ENCODE measurements at regions not wholly inside any gene's neighbourhood (a gene's known extent, or its start where the extent isn't known, plus 50 kb on each side); places are given as distances from the start of the nearest gene placed in this dataset.

DNA sequence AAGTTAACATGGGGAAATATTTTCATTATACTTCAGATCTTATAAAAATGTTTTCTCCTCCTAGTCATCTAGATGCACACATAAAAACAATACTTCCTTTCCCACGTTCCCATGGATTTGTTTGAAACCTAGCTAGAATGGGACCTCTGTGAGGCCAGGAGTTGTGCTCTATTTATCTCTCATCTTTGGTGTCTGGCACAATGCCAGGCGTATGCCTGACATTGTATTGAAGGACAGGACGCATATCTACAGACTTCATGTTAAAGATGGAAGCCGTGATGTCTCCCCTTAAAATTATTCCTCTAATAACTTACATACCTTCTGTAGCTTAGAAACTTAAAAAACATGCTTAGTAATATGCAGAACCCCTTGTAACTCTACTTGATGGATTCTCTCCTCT is 394.5 kb upstream of the FAT1 start:
- TF ChIP-seq CTCF (IDR thresholded peaks at IDR 0.05; ENCODE audit: control extremely low read depth in 1 of 3, insufficient read depth in 1 of 3, low read depth in 1 of 3, low read length in 3 of 3) (no peak), RFX5 (IDR thresholded peaks at IDR 0.05; ENCODE audit: borderline replicate concordance, low read depth, low read length) (no peak), JUN (IDR thresholded peaks at IDR 0.05; ENCODE audit: low read depth, low read length) (no peak), RBBP5 (IDR thresholded peaks at IDR 0.05; ENCODE audit: borderline replicate concordance, low read depth, low read length) (no peak), ZNF274 (IDR thresholded peaks at IDR 0.05; ENCODE audit: borderline replicate concordance, extremely low read depth, low read length) (no peak), YY1 (IDR thresholded peaks at IDR 0.05; ENCODE audit: low read depth, low read length) (no peak), TEAD4 (IDR thresholded peaks at IDR 0.05; ENCODE audit: low read depth, low read length) (no peak), KDM5A (IDR thresholded peaks at IDR 0.05; ENCODE audit: low read length) (no peak), POLR2A (IDR thresholded peaks at IDR 0.05; ENCODE audit: control extremely low read depth in 1 of 2, low read depth in 2 of 2, low read length in 2 of 2) (no peak), SAP30 (IDR thresholded peaks at IDR 0.05; ENCODE audit: insufficient read depth, insufficient replicate concordance, low read length) (no peak), USF2 (IDR thresholded peaks at IDR 0.05; ENCODE audit: low read length) (no peak), POU5F1 (IDR thresholded peaks at IDR 0.05; ENCODE audit: low read depth, low read length) (no peak)

Data from H1 (cell line).